Natural killer cell (primary cell): ENCODE measurements at regions not wholly inside any gene's neighbourhood (a gene's known extent, or its start where the extent isn't known, plus 50 kb on each side); places are given as distances from the start of the nearest gene placed in this dataset.

ENCODE experiments used
- ATAC-seq, 3 donors: fragments of 150-1000 bp in 2 of 3; fragments of 200-7000 bp in 1 of 3; cut with Tn5 transposase; 1 replicate in 1 of 3; 2 replicates in 2 of 3; pipeline ENCODE4 v1.10.0; 2021; ENCODE audit warnings: mild to moderate bottlenecking in 2 of 3, moderate library complexity in 2 of 3
- DNase-seq, 2 donors: peaks; one replicate each; pipeline versions ENCODE4 v3.0.0 to v3.0.0-alpha.2; 2013 to 2021; ENCODE audit warnings: mixed read lengths in 1 of 2
- H3K27ac ChIP-seq: one replicate; pipeline ENCODE4 v1.5.1; 2013; ENCODE audit warnings: mild to moderate bottlenecking, low read length
- H3K27me3 ChIP-seq: one replicate; pipeline ENCODE4 v1.6.1; 2013; ENCODE audit warnings: low read length; ENCODE audit not compliant: control insufficient read depth, insufficient read depth
- H3K36me3 ChIP-seq: one replicate; pipeline ENCODE4 v1.6.1; 2013; ENCODE audit warnings: low read length; ENCODE audit not compliant: control insufficient read depth, insufficient read depth
- H3K4me1 ChIP-seq: one replicate; pipeline ENCODE4 v1.6.1; 2013; ENCODE audit warnings: low read length; ENCODE audit not compliant: control insufficient read depth, insufficient read depth
- H3K4me3 ChIP-seq: one replicate; pipeline ENCODE4 v1.5.1; 2013; ENCODE audit warnings: low read length
- H3K9me3 ChIP-seq: one replicate; pipeline ENCODE4 v1.6.1; 2013; ENCODE audit warnings: low read length; ENCODE audit not compliant: control insufficient read depth, insufficient read depth
- H3K27ac Mint-ChIP-seq, 2 donors: one replicate each; pipeline ENCODE4 v1.8.0; 2022; ENCODE audit warnings: mild to moderate bottlenecking in 2 of 2, mixed read lengths in 2 of 2, moderate library complexity in 1 of 2
- H3K27me3 Mint-ChIP-seq, 2 donors: one replicate each; pipeline ENCODE4 v1.8.0; 2022; ENCODE audit warnings: low read depth in 2 of 2, mixed read lengths in 2 of 2
- H3K36me3 Mint-ChIP-seq: one replicate; pipeline ENCODE4 v1.8.0; 2022; ENCODE audit warnings: mixed read lengths
- H3K4me1 Mint-ChIP-seq, 2 donors: one replicate each; pipeline ENCODE4 v1.8.0; 2022; ENCODE audit warnings: mixed read lengths in 2 of 2
- H3K4me3 Mint-ChIP-seq: one replicate; pipeline ENCODE4 v1.8.0; 2022; ENCODE audit warnings: mild to moderate bottlenecking, moderate library complexity, mixed read lengths
- H3K9me3 Mint-ChIP-seq, 2 donors: one replicate each; pipeline ENCODE4 v1.8.0; 2022; ENCODE audit warnings: mixed read lengths in 2 of 2
- CTCF ChIP-seq: fragments of 200-600 bp; IDR thresholded peaks from one replicate; pipeline ENCODE4 v1.8.0; 2022; ENCODE audit warnings: antibody characterized with exemption
- WGBS: methylation state at CpG from one replicate; pipeline ENCODE4 v1.1.7; 2013; ENCODE audit warnings: missing lambda C conversion rate; ENCODE audit not compliant: insufficient coverage; 5-methylcytosine and 5-hydroxymethylcytosine counted together
- intact Hi-C: fragments of 100-400 bp; cut with micrococcal nuclease; formaldehyde crosslinking; loops from one replicate; pipeline ENCODE4 v1.14.2; 2022

GRCh38 chr15:48002767-48003166 lies 118.0 kb upstream of the SLC24A5 start:
- H3K4me3 ChIP-seq: no peak overlapping the region
- H3K27ac ChIP-seq: no peak overlapping the region
- Mint-ChIP-seq H3K9me3 (no peaks in the 10 kb centered on the region), H3K36me3 (no peaks in the 10 kb centered on the region), H3K4me3 (no peak overlapping the region), H3K27me3 (peaks cover 0 to 25% of the 10 kb centered on the region in 2 donors), H3K27ac (no peak overlapping the region), H3K4me1 (no peaks in the 10 kb centered on the region)
- intact Hi-C loops: no loop called here
- H3K36me3 ChIP-seq: no peaks in the 10 kb centered on the region
- no peaks in the 10 kb centered on the region for H3K4me1 ChIP-seq
- WGBS: 94% methylated on average over 1 of the region's 1 CpG
- no peaks in the 10 kb centered on the region for H3K9me3 ChIP-seq
- DNase-seq: no peak
- no peak for ATAC-seq
- H3K27me3 ChIP-seq: no peaks in the 10 kb centered on the region
- no peak for TF ChIP-seq CTCF

- Histone ChIP-seq H3K27ac (no peak overlapping the region), H3K4me3 (no peak overlapping the region), H3K27me3 (no peaks in the 10 kb centered on the region), H3K4me1 (no peaks in the 10 kb centered on the region), H3K36me3 (no peaks in the 10 kb centered on the region), H3K9me3 (no peaks in the 10 kb centered on the region)
- Mint-ChIP-seq H3K27ac (no peak overlapping the region), H3K36me3 (no peaks in the 10 kb centered on the region), H3K27me3 (peaks cover 0 to 25% of the 10 kb centered on the region in 2 donors), H3K4me1 (no peaks in the 10 kb centered on the region), H3K9me3 (no peaks in the 10 kb centered on the region), H3K4me3 (no peak overlapping the region)
- ATAC-seq: no peak
- DNase-seq: no peak
- no peak for TF ChIP-seq CTCF
- 100% methylated on average over 1 of the region's 1 CpG for WGBS
- intact Hi-C loops: no loop called here
Measured at GRCh38 chr15:48003441-48003840, 117.3 kb upstream of the SLC24A5 start.

GRCh38 chr15:48005077-48005476 lies 115.7 kb upstream of the SLC24A5 start:
- Mint-ChIP-seq H3K9me3 (no peaks in the 10 kb centered on the region), H3K4me3 (no peak overlapping the region), H3K36me3 (no peaks in the 10 kb centered on the region), H3K27me3 (peaks cover 0 to 25% of the 10 kb centered on the region in 2 donors), H3K4me1 (no peaks in the 10 kb centered on the region), H3K27ac (no peak overlapping the region)
- 90% methylated on average over 1 of the region's 1 CpG for WGBS
- no peak for DNase-seq
- no peaks in the 10 kb centered on the region for H3K36me3 ChIP-seq
- no peaks in the 10 kb centered on the region for H3K9me3 ChIP-seq
- H3K27me3 ChIP-seq: no peaks in the 10 kb centered on the region
- no peaks in the 10 kb centered on the region for H3K4me1 ChIP-seq
- intact Hi-C loops: no loop called here
- TF ChIP-seq CTCF: no peak
- no peak for ATAC-seq
- no peak overlapping the region for H3K27ac ChIP-seq
- no peak overlapping the region for H3K4me3 ChIP-seq

- Histone ChIP-seq H3K4me1 (no peaks in the 10 kb centered on the region), H3K27me3 (no peaks in the 10 kb centered on the region), H3K27ac (no peak overlapping the region), H3K4me3 (no peak overlapping the region), H3K9me3 (no peaks in the 10 kb centered on the region), H3K36me3 (no peaks in the 10 kb centered on the region)
- Mint-ChIP-seq H3K36me3 (no peaks in the 10 kb centered on the region), H3K4me1 (no peaks in the 10 kb centered on the region), H3K27ac (no peak overlapping the region), H3K9me3 (no peaks in the 10 kb centered on the region), H3K27me3 (peaks cover 0 to 18% of the 10 kb centered on the region in 2 donors), H3K4me3 (no peak overlapping the region)
- DNase-seq: no peak
- WGBS: 74% methylated on average over 7 of the region's 7 CpGs
- no peak for TF ChIP-seq CTCF
- intact Hi-C loops: no loop called here
- no peak for ATAC-seq
Measured at GRCh38 chr15:48006031-48006511, 114.7 kb upstream of the SLC24A5 start.
